HG03342 (cell line): ENCODE measurements at regions not wholly inside any gene's neighbourhood (a gene's known extent, or its start where the extent isn't known, plus 50 kb on each side); places are given as distances from the start of the nearest gene placed in this dataset.

Experiments
- ATAC-seq: cut with Tn5 transposase; IDR thresholded peaks from one replicate; pipeline ENCODE4 v1.9.1; 2021; ENCODE audit warnings: mild to moderate bottlenecking, moderate library complexity; ENCODE audit not compliant: unreplicated experiment

DNA sequence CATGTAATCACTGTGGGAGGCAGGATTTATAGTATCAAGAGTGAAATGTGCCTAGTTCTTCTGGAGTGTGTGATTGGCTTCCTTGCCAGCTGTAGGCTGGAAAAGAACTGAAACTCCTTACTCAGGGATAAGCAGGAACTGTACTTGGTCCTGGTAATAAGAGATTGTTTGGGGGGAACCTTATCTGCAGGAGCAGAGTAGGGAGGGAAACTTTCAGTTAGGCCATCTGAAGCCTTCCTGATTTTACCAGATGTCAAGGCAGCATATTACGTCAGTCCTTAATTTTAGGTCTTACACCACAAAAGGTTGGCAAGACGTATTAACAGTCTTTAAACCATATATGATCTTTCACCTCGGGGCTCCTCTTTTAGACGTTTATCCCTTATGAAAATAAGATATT is 231.5 kb upstream of the FMR1 start:
- ATAC-seq = no peak

DNA sequence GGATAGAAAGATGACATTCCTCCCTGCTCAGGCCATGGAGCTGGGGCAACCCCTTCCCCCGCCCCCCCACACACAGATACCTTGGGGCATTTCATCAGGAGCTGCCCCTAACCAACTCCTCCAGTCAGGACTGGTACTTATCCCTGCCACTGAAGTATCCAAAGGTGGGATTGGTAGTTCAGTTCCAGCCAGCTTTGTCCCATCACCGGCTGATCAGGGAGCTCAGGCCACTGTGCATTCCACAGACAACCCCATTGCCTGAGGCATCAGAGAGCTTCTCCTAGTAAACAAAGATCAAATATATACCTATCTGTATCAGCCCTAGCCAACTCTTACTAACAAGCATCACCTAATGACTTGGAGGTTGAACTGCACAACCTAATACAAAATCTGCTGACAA is 218.2 kb upstream of the FMR1 start:
- ATAC-seq = no peak

DNA sequence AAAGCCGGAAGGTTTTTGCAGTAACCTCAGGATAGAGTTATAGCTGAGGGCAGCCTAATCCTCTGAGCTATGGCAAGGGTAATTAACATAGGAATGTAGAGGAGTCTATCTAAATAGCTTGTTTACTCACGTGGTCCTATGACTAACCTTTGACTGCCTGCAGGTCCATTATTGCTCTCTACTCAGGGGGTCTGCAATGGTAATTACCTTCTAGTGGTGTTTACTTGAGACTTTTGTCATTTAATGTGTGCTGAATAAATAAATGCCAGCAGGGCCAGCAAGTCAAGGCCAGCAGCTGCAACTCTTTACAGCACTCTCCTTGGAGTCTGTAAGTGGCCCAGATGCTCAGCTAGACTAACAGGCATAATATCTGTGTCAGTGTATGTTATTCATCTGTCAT is 212.7 kb upstream of the FMR1 start:
- no peak for ATAC-seq

DNA sequence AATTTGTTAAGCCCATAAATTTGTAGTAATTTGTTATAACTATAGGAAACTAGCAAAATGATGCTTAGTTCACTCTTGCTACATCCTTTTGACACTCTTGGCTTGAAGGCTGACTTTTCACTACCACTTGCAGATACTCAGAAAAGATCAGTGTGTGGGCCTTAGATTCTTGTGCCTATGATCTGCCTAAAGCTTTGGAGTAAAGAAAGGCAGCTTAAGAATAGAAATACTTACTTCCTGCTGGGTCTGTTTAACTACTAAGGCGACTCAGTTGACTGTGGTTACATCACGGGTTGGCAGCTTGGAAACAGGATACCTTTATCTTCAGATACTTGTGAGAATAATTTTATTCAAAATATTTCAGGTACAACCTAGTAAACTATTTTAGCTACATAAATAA is 201.4 kb upstream of the FMR1 start:
- no peak for ATAC-seq

DNA sequence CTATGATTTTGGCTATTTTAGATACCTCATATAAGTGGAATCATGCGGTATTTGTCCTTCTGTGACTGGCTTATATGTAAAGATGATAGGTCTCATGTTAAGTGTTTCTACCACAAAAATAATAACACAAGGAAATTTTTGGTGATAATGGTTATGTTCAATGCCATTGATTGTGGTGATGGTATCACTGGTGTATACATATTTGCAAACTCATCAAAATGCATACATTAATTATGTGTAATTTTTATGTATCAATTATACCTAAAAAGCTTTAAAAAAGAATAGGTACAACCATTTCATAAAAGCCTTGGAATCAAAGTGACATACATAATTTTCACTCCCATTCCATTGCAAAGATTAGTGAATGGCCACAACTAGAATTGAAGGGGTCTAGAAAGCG is 178.3 kb upstream of the FMR1 start:
- no peak for ATAC-seq

DNA sequence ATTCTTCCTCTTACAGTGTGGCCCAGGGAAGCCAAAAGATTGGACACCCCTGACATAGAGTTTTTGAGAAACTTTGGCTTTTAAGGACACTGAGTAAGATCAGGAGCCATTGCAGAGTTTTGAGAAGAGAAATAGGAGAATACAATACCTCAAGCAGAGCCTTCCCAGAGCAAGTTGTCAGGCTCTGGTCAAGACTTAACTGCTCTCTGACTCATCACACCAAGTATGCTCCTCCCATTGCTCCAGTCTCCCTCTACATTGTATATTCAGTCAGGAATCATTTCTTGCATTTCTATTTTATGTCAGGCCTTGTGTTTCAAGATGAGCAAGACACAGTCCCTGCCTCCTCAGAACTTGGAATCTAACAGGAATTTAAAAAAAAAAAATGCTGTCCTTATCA is 176.4 kb upstream of the FMR1 start:
- no peak for ATAC-seq

DNA sequence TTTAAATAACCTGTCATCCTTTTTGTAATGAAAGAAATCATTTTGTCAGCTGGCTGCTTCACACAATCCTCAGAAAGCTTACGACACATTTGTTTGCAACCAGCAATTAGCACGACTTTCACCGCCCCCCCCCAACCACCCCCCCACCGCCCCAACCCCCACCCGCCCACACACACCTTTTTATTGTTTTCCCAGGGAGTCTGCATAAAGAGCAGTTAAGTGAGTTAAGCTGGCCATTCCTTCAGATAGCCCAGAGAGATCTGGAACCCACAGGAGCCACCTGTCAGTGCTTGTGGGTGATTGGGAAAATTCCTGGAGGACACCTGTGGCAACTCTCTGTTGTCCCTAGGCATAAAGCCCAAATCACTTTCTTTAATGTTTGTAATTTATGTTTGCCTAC is 175.7 kb upstream of the FMR1 start:
- ATAC-seq = no peak

DNA sequence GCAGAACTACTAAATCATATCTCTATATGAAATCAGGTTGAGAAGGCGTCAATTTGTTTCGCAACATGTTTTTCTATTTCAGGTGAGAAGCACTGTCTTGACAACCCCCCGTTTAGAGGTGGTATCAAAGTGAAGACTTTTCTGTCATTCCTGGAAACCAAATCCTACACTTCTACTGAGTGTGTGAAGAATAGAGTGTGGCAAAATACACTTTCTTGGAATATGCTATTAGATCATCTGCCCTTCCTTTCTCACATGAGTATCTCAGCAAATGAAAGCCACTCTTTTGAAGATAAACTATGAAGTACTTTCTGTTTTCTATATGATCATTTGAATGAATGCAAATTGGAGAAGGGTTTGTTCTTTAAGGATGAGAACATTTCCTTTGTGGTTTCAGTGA is 174.0 kb upstream of the FMR1 start:
- ATAC-seq = no peak

DNA sequence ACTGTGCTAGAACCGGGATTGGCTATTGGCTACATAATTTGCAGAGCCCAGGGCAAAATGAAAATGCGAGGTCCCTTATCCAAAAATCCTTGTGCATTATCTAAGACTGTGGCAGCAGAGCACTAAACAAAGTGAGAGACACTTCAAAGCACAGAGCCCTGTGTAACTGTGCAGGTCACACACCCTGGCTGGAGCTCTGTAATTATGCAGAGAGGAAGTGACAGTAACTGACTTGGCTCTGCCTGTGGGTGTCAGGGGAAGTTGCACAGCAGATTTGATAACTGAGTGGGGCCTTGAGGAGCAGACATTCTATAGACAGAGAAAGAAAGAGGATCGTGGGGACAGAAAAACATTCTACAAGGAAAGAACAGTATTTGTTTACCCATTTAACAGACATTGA is 173.5 kb upstream of the FMR1 start:
- ATAC-seq = no peak

DNA sequence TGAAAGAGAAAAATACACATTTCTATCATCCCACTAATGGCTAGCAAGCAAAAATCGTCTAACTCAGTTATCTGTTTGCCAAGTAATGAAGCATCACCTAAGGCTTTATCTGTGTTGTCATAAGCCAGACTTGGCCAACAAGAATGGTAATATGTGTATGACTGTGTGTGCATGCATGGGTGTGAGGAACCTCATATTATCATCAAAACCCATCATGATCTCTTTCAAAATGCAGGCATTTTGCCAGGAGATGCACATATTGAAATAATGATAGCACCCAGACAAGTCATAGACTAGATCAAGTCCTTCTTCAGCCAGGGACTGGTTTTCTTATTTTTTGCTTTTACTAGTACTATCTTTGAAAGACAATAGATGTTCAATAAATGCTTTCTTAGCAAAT is 172.5 kb upstream of the FMR1 start:
- ATAC-seq = no peak

DNA sequence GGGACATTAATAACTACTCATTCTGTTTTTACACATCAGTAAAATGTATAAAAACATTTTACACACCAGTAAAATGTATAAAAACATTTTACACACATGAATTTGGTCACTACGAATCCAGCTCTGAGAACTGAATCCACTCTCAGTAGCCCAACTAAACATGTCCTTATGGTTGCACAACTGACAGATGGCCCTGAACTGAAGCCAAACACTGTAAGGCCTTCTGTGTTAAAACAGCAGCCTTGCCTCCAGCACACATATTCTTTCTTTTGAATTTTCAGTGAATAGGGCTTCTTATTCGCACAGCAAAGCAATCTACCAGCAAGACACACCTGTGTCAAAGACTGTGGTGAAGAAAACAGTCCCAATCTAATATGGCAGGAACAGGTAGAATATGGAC is 169.9 kb upstream of the FMR1 start:
- ATAC-seq = no peak

DNA sequence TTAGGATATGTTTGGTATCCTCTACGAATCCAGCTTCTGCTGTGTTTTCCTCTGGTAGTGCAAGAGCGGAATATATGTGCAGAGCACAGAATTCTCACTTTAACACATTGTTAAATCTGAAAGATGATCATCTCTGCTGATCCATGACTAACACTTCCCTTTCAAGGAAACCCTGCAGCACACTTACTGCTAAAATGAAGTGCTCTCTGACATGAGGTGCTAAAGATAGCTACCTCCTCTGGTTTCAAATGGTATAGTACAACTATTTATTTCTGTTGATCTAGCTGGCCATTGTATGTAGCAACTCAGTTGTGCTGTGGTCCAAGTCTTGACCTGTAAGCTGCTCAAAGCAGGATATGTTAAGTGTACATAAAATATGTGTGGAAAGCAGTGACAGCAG is 162.4 kb upstream of the FMR1 start:
- ATAC-seq = no peak

DNA sequence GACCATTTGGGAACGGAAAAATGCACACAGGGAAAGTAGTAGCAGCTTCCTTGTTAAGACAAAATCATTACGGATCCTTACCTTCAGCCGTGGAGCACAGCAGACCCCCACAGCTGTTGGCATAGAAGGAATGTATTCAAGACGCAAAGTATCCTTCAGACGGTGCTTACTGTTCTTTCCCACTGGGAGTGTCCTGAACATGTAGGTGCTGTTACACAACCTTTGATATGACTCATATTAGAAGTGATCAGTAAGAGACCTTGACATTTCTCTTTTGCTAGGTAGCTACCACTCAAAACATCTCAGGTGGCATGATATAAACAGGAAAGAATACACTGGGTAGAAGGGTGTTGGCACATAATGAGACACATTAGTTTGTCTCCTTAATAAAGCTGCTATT is 154.0 kb upstream of the FMR1 start:
- no peak for ATAC-seq

DNA sequence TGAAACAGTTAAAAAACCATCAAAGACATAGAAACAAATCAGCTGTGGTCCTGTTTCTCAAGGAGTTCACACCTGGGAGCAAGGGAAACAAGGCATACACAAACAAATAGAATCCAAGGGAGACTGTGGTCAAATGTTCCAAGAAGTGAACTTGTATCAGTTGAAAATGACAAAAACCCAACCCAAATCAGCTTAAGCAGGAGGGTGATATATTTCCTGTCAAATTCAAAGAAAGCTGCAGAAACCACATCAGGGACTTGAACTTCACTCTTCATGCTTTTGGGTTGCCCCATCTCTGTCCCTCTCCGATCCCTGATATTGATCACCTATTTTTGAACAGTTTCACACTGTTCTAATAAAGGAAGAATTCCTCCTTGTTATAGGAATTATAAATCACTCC is 148.6 kb upstream of the FMR1 start:
- no peak for ATAC-seq

DNA sequence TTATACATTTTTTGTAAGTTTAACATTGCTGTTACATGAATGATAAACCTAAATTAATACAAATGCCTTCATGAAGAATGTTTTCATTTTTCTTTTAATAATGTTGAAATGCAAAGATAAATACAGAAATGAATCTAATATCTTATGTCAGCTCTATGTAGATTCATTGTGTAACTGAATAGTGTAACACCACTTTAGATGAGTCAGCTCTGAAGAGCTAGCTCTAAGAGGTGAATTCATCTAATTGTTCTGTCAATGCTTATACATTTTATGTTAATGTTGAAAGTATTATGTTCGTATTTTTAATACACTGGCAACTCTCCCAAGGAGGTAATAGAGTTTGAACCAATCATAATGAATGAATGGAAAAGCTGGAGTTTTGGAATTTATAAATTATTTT is 146.9 kb upstream of the FMR1 start:
- no peak for ATAC-seq

DNA sequence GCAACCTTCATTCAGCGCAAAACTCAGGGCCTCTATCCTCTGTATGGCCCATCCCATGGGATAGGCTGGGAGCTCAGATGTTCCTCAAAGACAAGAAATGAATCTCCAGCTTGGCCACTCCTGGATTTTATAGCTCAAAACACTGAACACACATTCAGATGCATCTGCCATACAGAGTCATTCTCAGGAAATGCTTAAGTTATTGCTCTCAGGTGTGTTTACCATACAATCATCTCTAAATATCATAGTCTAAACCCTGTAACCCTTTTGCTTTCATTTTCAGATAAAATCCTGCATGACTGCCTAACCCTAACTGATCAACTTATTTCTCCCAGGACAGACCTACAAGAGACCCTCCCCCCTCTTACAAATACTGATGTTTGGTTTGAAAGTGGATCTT is 140.9 kb upstream of the FMR1 start:
- no peak for ATAC-seq

DNA sequence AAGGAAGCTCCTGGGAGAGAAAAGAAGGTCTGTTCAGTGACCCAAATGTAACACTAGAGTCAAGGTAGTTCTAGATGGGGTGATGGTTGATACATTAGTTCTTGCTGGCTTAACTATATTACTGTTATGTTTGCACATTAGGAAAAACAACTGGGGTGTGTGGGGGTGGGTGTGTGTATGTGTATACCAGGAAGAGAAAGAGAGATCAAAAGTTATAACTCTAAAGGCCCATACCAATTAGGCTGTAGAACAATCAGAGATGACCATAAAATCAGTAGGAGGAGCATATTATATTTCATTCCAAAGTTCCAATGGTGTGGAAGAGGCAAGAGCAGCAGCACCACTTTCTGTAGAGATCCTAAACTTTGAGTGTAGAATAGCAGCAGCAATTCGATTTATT is 134.7 kb upstream of the FMR1 start:
- ATAC-seq = no peak

DNA sequence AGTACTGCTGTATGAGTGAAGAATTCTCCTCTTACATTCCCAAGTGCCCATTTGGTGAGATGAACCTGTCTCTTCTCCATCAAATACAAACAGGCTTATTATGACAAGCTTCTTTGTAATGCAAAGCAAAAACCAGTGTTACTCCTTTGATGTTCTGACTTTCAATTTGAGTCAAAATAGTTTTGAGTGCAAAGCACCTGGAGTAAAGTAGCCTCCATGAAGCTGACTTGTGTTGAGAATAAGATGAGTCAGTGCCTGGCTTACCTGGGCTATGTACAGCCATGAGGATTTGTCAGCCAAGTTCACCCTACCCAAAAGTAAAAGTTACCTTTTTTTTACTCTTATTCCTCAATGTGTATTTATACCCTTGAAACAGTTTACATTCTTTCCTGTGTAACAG is 132.5 kb upstream of the FMR1 start:
- ATAC-seq = no peak

DNA sequence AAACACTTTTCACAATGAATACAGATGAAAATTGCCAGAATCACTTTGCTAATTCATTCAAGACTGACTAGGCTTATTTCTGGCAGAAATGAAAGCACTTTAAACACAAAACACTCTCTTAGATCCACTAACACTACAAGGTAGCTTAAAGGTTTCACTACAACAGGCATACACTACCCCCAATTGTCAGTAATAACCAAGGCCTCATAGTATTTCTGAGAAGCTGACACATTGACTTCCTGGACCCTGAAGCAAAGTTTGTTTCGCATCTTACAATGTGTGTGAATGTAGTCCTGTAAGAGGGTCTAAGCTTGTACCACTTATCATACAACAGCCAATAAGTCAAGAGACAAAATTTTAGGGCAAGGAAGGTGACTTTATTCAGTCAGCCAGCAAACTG is 129.9 kb upstream of the FMR1 start:
- ATAC-seq = no peak

DNA sequence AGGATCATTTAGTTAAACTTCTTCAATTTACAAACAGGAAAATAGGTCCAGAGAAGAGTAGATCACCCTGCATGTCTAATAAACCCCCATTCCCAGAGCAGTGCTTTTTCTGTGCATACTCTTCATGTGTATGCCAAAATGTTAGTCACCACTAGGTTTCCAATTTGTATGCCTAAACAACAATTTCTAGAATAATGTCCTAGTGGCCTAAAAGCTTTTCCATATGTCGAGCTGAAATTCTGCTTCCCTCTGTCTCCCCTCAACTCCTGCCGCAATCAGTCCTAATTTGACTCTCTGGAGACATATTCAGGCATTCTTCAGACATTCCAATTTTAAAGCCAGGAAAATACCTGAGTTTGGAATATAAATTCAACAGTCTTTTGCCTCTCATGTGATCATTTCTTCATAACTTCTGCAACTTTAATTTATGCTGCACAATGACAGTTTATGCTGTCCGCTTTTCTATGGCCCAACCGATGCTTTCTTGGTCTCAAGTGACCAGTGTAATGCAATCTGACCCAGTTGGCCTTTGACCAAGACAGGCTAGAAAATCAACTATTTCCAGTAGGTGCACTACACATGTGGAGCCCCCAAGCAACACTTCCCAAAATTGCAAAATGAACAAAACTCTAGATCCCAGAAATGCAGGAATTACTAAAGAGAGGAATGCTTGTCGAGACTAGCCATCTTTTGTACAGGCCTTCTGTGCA is 122.9 kb upstream of the FMR1 start:
- ATAC-seq = no peak

DNA sequence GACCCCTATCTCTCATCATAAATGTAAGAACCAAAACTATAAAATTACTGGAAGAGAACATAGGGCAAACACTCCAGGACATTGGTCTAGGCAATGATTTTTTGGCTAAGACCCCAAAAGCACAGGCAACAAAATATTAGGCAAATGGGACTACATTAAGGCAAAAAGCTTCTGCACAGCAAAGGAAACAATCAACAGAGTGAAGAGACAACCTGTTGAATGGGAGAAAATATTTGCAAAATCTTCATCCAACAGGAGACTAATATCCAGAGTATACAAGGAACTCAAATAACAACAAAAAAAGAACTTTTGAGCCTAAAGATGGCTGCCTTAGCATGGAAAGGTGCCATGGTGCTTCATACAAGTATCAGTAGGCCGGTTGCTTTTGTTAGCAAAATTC is 111.1 kb upstream of the FMR1 start:
- ATAC-seq = no peak

DNA sequence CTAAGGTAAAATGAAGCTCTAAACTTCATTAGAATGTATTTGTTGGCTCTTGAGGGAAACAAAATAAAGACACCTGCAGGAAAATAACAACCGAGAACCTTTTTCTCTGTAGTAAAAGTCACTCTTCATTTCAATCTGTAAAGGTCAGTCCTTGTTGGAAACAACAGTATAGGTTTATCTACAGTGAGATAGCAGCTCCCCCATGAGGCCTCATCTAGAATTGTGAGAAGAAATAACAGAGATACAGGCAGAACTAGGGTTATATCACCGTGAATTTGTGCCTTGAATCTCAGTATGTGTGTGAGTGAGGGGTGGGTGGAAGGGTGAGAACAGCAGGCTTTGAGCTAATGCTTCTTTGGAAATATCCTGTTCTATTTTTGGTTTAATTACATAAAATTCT is 107.8 kb upstream of the FMR1 start:
- ATAC-seq = peak; percentile 82

DNA sequence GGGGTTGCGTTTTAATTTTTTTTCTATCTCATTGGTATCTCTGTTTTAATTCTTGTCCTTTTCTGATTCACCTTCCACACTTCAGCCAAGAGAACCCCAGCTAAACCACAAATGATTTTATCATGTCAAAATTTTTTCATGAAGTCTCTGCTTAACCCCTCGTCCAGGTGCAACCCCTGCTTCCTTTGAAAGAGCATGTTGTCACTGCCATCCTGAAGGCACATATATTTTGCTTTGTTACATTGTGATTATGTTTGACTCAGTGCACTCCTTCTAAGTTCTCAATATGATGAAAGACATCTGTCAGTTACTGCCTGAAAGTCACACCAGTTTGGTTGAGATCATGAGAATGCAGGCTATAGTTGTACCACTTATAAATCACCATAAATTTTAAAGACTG is 99.9 kb upstream of the FMR1 start:
- no peak for ATAC-seq

DNA sequence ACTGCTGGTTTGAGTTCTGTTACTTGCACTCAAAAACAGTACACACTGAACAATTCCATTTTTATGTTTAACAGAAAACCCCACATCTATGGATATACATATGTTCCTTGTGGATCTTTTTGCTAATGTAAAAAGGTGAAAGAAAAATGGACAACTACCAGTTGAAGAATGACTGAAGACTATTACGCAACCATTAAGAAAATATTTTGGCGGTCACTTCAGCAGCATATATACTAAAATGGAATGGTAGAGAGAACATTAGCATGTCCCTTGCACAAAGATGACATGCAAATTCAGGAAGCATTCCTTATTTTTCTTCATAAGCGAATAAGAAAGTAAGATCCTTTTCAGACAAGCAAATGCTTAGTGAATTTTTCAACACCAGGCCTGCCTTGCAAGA is 84.6 kb upstream of the FMR1 start:
- no peak for ATAC-seq
